GM21367 (cell line): ENCODE measurements at regions not wholly inside any gene's neighbourhood (a gene's known extent, or its start where the extent isn't known, plus 50 kb on each side); places are given as distances from the start of the nearest gene placed in this dataset.
"Not testable (repeated sequence)": the region's sequence is repeated elsewhere in the genome, so short reads cannot be mapped to it uniquely, and the experiment has no call there.

ENCODE experiments used
- ATAC-seq: cut with Tn5 transposase; IDR thresholded peaks from one replicate; pipeline ENCODE4 v1.9.1; 2021; ENCODE audit not compliant: unreplicated experiment

DNA sequence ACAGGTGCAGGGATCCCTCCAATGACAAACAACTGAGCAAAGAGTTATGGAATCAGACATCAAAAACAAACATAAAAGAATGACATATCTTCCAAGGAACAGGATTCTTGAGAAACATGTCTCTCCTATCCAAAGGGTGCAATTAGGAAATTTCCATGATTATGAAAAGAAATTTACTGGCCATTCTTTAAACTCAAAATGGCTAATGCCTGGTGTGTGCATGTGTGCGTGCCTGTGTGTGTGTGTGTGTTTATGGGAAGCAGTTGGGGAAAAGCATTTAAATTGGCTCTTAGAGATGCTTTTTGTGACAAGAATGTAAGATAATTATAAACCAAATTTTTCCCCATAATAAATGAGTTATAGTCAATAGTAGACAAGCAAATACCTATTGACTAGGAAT is 320.5 kb upstream of the THBS1 start:
- no peak for ATAC-seq

DNA sequence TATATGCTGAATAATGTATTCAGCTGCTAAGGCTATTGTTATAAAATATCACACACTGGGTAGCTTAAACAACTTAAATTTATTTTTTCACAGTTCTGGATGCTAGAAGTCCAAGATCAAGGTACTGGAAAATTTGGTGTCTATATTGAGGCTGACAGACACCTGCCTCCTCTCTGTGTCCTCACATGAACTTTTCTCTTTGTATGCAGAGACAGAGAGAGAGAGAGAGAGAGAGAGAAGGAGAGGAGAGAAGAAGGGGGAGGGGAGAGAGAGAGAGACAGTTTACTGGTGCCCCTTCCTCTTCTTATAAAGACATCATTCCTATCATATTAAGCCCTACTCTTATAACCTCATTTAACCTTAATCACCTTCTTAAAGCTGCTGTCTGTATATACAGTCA is 320.1 kb upstream of the THBS1 start:
- no peak for ATAC-seq

DNA sequence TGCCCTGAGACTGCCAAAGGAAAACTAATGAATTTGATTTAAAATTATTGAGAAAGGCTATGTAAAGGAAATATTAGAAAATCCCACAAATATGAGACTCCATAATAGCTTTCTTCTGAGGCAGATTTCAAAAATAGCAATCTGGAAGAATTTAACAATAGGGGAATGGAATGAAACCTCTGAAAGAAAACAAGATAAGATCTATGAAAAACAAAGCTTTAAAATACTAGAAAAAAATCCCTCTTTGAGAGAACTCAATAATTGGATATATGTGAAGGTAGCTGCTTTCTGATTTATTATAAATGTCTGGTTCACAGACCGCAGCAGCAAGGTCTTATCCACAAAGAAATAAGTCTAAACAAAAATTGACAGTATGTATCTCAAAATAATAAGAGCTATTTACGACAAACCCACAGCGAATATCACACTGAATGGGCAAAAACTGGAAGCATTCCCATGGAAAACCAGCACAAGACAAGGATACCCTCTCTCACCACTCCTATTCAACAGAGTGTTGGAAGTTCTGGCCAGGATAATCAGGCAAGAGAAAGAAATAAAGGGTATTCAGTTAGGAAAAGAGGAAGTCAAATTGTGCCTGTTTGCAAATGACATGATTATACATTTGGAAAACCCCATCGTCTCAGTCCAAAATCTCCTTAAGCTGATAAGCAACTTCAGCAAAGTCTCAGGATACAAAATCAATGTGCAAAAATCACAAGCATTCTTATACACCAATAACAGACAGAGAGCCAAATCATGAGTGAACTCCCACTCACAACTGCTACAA is 319.3 kb upstream of the THBS1 start:
- ATAC-seq, result not testable (repeated sequence)

DNA sequence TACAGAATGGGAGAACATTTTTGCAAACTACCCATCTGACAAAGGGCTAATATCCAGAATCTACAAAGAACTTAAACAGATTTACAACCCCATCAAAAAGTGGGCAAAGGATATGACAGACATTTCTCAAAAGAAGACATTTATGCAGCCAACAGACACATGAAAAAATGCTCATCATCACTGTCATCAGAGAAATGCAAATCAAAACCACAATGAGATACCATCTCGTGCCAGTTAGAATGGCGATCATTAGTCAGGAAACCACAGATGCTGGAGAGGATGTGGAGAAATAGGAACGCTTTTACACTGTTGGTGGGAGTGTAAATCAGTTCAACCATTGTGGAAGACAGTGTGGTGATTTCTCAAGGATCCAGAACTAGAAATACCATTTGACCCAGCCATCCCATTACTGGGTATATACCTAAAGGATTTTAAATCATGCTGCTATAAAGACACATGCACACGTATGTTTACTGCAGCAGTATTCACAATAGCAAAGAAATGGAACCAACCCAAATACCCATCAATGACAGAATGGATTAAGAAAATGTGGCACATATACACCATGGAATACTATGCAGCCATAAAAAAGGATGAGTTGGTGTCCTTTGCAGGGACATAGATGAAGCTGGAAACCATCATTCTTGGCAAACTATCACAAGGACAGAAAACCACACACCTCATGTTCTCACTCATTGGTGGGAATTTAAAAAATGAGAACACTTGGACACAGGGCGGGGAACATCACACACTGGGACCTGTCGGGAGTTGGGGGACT is 317.7 kb upstream of the THBS1 start:
- ATAC-seq, result not testable (repeated sequence)

DNA sequence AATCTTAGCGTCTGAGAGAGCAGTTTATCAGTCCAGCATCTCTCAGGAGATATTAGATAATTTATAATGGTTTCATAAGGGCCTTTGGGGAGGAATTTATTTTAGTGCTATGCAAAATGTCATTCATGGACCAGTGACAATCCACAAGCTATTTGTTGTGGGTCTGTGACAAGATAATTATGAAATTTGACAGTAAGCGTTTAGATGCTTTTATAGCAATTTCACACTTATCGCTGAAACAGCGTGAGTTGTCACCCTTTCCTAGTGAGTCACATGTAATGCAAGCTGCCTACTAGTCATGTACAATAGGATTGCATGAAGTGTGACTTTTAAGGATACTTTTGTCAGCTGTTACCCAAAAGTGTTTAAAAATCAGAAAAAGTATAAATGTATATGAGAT is 315.6 kb upstream of the THBS1 start:
- no peak for ATAC-seq

DNA sequence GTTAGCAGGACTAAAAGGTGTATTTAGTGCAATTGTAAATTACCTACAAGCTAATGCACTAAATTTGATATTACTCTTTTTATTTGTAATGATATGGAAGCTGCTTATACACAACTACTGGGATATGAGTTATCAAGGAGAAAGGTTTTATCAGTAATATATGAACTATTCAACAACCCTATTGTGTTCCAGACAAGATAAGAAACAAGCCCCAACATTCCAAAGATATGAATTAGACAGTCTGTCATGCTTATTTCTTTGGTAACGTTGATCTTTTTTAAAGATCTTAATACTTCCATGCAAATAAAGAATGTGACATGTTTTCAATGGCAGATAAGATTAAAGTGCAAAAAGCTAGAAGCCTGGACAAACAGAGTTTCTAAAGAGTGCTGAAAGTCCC is 314.0 kb upstream of the THBS1 start:
- no peak for ATAC-seq

DNA sequence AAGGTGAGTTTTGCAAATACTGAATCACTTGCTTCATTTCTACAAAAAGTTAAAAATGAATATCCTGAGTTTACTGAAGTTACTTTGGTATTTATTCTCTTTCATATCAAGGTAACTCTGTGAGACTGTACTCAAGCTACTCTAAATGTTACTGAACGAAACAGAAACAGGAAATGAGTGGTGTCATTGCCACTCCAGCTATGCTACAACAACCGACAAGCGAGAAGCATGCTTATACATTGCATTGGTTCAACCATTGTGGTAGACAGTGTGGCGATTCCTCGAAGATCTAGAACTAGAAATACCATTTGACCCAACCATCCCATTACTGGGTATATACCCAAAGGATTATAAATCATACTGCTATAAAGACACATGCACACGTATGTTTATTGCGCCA is 313.2 kb upstream of the THBS1 start:
- ATAC-seq, result no peak

DNA sequence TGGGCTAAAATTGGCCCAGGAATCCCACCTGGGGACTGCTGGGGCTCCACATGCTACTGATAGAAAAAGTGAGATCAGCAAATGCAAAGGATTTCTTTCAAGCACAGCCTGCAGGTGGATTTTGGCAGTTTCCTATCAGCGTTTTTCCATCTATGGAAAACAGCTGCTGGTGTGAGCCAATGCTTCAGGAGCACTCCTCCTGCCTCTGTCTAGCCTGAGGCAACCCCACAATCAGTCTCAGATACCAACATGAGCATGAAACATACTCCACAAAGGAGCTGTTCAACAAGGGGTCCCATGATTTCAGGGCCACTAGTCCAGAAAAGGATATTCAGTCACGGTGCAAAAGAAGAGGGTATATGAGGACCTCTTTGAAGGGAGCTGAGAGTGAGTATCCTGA is 311.5 kb upstream of the THBS1 start:
- no peak for ATAC-seq

DNA sequence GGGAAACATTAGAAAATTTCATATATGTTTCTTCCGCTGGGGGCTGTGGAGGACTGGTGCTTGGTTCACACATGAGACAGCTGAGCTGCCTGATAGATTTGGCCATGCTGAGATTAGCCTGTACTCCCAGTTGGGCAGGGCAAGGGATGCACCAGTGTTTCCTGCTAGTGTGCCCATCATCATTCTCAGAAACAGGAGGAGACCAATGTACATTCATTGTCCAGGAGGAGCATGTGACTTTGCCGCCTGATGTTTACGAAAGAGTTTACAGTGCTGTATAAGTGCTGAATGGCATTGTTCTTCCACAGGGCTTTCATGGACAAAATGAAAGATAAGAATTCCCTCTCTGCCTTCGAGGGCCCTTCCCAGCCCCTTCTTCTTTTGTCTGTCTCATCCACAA is 311.1 kb upstream of the THBS1 start:
- no peak for ATAC-seq

DNA sequence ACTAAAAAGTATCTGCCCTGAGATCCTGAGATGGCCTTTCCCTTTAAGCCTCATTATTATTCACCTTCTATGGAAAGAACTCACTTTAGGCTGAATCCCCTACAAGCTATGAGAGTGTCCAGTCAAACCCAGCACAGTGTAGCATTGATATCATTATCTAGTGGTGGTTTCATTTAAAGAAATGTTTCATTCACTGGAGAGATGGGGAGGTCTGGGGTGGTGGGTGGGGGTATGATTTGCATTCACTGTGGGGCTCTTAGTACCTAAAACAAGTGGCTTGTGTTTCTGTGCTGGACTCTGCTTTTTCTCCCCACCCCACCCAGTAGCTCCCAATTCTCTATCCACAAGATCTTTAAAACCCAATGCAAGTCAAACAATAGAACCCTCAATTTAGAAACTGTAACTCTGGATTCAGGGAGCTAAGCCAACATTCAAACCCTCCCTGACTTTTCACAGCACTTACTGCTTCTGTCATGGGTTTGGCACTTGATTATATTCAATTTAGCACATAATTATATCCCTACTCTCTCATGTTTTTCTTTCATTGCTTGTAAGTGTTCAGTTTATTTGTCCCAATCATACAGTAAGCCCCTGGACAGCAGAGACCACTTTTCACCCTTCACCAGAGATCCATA is 310.5 kb upstream of the THBS1 start:
- no peak for ATAC-seq

DNA sequence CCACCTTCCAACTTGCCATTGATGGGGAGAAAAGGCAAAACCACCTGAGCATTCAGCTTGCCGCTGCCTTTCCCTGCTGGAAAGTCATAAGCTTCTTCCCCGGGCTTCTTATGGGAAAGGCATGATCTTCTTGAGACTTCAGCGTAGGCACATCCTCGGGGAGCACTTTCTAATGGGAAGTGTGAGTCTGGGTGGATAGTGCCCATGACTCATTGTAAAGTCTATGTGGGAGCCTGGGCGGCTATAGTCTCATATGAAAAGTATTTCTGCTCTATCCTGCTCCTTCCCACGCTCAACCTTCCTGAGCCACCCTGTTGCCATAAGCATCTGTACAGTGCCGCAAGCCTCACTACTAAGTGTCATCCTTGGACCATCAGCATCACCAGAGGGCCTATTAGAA is 309.9 kb upstream of the THBS1 start:
- ATAC-seq, result no peak

DNA sequence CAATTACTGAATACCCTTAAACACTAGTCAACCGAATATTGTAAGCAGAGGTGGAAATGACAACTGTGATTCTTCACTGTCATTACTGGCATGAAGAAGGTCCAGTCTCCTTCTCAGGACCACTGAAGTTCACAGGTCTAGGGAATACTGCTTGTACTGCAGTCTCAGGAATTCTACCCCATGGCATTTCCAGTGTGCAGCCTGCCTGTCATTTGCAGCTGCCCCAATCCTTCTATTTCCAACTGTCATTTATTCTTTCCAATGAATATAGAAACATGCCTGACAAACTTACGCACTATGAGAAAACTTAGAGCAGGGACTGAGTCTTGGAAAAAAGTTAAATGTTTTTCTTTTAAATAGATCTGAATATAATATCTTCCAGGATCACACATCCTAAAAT is 308.0 kb upstream of the THBS1 start:
- ATAC-seq, result no peak

DNA sequence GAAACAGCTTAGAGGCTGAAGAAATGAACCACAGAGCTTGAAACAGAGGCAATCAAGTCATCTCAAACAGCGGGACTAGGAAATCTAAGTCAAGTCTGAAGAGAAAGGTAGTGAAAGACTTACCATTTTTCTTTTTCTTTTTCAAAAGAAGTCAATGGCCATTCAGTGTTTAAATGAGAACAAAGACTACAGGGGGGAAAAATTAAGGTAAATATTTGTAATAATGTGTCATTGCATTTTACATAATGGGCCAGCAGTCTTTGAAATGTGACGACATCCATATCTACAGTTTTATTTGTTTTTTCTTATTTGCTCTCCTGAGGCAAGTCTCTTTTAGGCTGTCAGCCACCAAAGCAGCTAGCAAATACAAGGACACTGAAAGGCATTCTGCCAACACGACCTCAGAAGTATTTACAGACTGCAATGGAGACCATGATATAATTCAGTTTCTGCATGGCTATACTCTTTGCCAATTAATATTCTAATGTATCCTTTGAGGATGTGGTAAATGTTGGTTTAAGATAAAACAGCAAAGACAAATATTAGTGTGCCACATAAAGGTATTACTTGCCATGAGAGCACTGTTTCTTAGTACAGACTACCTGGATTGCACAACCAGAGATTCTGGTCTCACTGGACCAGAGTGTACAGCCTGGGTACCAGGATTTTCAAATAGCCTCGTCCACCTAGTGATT is 307.0 kb upstream of the THBS1 start:
- no peak for ATAC-seq

DNA sequence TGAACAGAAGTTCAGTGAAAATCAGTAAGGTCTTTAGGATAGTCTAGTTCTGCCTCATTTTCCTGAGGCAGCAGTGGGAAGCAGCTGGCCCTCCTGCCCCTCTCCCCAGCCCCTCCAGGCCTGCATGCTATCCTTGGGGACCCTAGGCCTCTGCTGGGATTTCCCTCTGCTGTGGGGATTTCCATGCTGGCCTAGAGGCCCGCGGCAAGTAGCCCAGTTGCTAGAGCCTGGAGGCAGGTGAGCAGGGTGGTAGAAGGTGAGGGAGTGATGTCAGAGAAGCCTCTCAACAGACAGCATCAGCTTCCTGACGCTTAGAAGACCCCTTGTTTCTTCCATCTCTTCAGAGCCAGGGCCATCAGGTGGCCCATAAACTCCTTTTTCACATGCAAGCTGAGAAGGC is 305.8 kb upstream of the THBS1 start:
- no peak for ATAC-seq

DNA sequence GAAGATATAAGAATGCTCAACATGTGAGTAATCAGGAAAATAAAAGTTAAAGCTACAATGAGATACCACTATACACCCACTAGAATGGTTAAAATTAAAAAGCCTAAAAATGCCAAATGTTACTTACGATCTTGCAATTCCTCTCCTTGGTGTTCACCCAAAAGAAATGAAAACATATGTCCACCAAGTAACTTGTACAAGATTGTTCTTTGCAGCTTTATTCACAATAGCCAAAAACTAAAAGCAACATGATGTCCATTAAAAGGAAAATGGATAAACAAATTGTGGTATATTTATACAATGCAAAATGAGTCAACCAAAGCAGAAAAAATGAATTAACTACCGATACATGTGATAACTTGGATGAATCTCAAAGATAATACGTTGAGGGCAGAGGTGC is 301.6 kb upstream of the THBS1 start:
- no peak for ATAC-seq

DNA sequence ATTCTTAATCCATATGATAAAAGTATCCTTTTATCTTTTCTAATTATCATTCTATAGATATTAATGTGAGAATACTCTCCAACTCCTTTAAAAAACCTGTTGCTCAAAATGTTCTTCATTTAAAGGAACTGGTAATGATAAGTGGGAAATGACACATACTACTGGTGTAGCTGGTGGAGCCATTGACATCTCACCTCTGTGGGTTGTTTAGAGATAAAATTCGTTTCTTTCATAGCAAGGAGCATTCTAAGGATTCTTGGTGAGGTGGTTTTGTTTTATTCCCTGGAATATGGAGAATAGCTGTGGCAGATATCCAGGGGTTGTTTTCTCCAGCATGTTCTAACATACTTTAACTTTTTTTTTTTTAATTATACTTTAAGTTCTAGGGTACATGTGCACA is 299.8 kb upstream of the THBS1 start:
- no peak for ATAC-seq

DNA sequence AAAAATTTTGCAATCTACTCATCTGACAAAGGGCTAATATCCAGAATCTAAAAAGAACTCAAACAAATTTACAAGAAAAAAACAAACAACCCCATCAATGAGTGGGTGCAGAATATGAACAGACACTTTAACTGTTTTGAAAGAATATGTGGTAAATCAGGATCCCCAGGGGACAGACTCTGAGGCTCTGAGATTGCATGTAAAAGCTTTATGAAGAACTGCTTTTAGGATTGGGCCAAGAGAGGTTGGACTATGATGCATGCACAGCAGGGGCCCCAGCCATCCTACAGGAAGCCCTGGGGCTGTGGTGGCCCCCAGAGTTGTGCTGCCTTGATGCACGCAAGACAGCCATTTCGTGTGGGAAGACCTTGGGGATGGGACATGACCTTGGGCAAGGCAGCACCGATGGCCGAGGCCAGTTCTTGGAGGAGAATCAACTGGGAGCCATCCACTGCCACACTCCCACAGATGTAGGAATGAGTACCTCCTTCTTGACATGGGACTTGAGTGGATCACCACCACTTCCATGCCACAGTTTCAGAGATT is 298.1 kb upstream of the THBS1 start:
- no peak for ATAC-seq

DNA sequence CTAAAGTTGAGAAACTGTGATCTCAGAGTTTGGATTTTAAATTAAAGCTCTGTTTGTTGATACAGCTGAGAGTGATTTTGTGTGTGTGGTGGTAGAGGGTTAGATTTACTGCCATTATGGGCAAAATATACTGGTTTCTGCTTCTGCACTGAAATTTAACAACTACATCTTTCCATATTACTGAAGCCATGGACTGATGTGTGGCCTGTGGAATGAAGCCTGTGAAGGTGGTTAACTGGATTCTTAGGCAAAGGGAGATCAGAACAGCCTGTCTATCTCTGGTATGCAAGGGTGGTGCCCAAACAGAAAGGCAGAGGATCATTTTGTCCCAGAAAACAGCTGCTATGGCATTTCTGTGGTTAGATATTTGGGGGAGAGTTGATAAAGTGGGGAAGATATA is 297.3 kb upstream of the THBS1 start:
- ATAC-seq, result no peak

DNA sequence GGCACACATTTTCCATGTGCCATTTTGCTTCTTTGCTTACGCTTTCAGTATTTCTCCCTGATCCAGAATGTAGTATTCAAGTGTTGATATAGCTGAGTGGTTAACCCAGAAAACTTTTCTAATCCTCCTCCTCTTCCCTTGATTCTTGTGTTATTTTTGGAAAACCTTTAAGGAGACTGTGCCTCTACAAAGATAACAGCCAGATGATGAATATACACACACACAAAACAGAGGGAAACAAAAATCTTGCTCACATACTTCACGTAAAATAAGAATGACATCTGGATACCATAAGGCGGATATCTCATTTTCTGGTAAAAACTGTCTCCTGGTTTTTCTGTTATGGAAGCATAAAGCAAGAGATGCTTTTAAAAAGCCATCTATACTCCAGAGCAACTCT is 295.8 kb upstream of the THBS1 start:
- no peak for ATAC-seq

DNA sequence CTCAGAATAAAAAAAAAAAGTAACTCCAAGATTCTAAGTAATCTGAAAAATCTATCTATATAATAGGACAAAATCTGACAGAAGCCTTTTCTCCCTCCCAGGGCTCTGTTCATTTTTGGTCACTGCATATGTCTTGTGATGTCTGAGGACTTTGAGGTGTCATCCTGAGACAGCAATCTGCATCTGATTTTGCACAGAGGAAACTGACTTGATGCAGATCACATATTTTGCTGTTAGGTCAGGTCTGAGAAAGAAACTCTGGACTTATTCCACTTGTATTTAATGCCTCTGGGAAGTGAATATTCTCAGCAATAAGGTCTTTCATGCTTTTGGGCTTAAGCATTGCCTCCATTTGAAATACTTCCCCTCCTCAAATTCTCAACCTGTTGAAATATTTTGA is 295.2 kb upstream of the THBS1 start:
- no peak for ATAC-seq

DNA sequence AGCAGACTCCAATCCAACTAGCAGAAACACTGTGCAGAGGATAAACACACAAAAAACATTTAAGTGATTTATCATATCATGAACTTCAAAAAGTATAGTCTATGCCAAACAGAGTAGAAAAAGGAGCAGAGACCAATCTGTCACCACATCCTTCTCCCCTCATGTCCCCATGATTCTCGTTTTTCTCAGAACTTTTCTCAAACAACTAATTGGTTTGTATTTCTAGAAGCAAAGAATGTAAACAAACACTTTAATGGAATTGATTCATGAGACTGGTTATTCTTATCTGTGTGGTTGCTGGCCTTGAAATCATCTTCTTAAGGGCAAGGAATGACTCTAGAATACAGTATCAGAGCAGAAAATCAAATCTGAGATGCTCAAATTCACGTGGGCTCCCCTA is 294.2 kb upstream of the THBS1 start:
- no peak for ATAC-seq
